GM12878 (cell line): ENCODE measurements at regions not wholly inside any gene's neighbourhood (a gene's known extent, or its start where the extent isn't known, plus 50 kb on each side); places are given as distances from the start of the nearest gene placed in this dataset.
"Not testable (repeated sequence)": the region's sequence is repeated elsewhere in the genome, so short reads cannot be mapped to it uniquely, and the experiment has no call there.

Experiments
- ATAC-seq: fragments of 200-7000 bp; cut with Tn5 transposase; 3 replicates; pipeline ENCODE4 v1.9.1; 2020; ENCODE audit warnings: mild to moderate bottlenecking, moderate library complexity
- BruUV-seq: library from RNA; stranded (reverse); fragments of 400-500 nt; replicated peaks from 2 replicates; lab custom pipeline; 2021; lab: Mats Ljungman, UMichigan
- CTCF ChIA-PET: fragments of 300-600 bp; sonication (Branson Sonifier 250); formaldehyde crosslinking; extraction: SDS; loops from one replicate; lab custom pipeline; 2021; ENCODE audit warnings: inconsistent platforms; lab: Yijun Ruan, JAX
- POLR2A ChIA-PET: fragments of 350-600 bp; formaldehyde crosslinking; extraction: SDS; loops from one replicate; lab custom pipeline; 2021; ENCODE audit warnings: inconsistent platforms; lab: Charles Lee
- RAD21 ChIA-PET: fragments of 300-600 bp; sonication (Branson Sonifier 250); formaldehyde crosslinking; loops from one replicate; lab custom pipeline; 2023; ENCODE audit warnings: antibody characterized with exemption; ENCODE audit not compliant: unreplicated experiment; lab: Charles Lee
- SMC1A ChIA-PET: fragments of 300-600 bp; sonication (Branson Sonifier 250); formaldehyde crosslinking; loops from one replicate; lab custom pipeline; 2023; ENCODE audit not compliant: unreplicated experiment, uncharacterized antibody; lab: Charles Lee
- DNase-seq: peaks from one replicate; pipeline ENCODE4 v3.0.0-alpha.2; 2011; ENCODE audit warnings: low read depth, low spot score
- FAIRE-seq: peaks from 3 replicates; lab custom pipeline; 2011; peaks lifted over from hg19 to GRCh38; lab: Jason Lieb, UNC
- H2AFZ ChIP-seq: 2 replicates; pipeline ENCODE4 v1.6.0; 2011; ENCODE audit warnings: low read depth, low read length, control low read depth; ENCODE audit not compliant: control insufficient read depth
- H3K27ac ChIP-seq: 2 replicates; pipeline ENCODE4 v1.5.1; 2011; ENCODE audit warnings: control low read depth; ENCODE audit not compliant: control insufficient read depth, insufficient read depth
- H3K27me3 ChIP-seq, 2 experiments: replicated peaks in 1 of 2; 2 replicates each; pipeline versions ENCODE4 v1.6.0 to v1.6.1; 2011; ENCODE audit warnings: low read length in 1 of 2; ENCODE audit not compliant: control insufficient read depth in 2 of 2, insufficient read depth in 2 of 2
- H3K36me3 ChIP-seq, 2 experiments: 2 replicates each; pipeline ENCODE4 v1.5.1; 2011; ENCODE audit warnings: low read length in 1 of 2; ENCODE audit not compliant: control insufficient read depth in 2 of 2, insufficient read depth in 2 of 2
- H3K4me1 ChIP-seq: 2 replicates; pipeline ENCODE4 v1.6.1; 2011; ENCODE audit warnings: mild to moderate bottlenecking, low read length, moderate library complexity, mixed read lengths; ENCODE audit not compliant: control insufficient read depth, insufficient read depth
- H3K4me2 ChIP-seq: 2 replicates; pipeline ENCODE4 v1.6.0; 2011; ENCODE audit warnings: control low read depth; ENCODE audit not compliant: control insufficient read depth, insufficient read depth
- H3K4me3 ChIP-seq: fragments of 200-600 bp; sonication (generic); 2 replicates; pipeline ENCODE4 v1.5.1; 2016
- H3K79me2 ChIP-seq: 2 replicates; pipeline ENCODE4 v1.6.0; 2011; ENCODE audit warnings: low read length; ENCODE audit not compliant: control insufficient read depth, insufficient read depth
- H3K9ac ChIP-seq: 2 replicates; pipeline ENCODE4 v1.8.0; 2011; ENCODE audit warnings: low read length, control low read depth, mixed read lengths; ENCODE audit not compliant: control insufficient read depth, insufficient read depth
- H3K9me3 ChIP-seq: replicated peaks from 3 replicates; pipeline ENCODE4 v1.5.1; 2011; ENCODE audit warnings: mild to moderate bottlenecking, low read length; ENCODE audit not compliant: control insufficient read depth, insufficient read depth
- H4K20me1 ChIP-seq: 2 replicates; pipeline ENCODE4 v1.6.0; 2011; ENCODE audit not compliant: control insufficient read depth, insufficient read depth
- ATF7 ChIP-seq: fragments of 450-650 bp; IDR thresholded peaks from 2 replicates; pipeline ENCODE4 v1.6.1; 2016; ENCODE audit warnings: low read depth, mild to moderate bottlenecking
- WGBS: methylation state at CpG from one replicate; pipeline ENCODE4 v1.1.6; 2016; ENCODE audit warnings: low lambda C conversion rate; ENCODE audit not compliant: insufficient replicate concordance, insufficient coverage; ENCODE audit errors: missing lambda C conversion rate; 5-methylcytosine and 5-hydroxymethylcytosine counted together
- in situ Hi-C: fragments of 300-500 bp; cut with MboI; formaldehyde crosslinking; loops from 9 replicates; pipeline ENCODE4 v1.14.3; 2018; ENCODE audit warnings: mixed read lengths
- intact Hi-C: fragments of 100-400 bp; cut with micrococcal nuclease; formaldehyde crosslinking; loops from one replicate; pipeline ENCODE4 v1.14.2; 2022; ENCODE audit not compliant: unreplicated experiment

DNA sequence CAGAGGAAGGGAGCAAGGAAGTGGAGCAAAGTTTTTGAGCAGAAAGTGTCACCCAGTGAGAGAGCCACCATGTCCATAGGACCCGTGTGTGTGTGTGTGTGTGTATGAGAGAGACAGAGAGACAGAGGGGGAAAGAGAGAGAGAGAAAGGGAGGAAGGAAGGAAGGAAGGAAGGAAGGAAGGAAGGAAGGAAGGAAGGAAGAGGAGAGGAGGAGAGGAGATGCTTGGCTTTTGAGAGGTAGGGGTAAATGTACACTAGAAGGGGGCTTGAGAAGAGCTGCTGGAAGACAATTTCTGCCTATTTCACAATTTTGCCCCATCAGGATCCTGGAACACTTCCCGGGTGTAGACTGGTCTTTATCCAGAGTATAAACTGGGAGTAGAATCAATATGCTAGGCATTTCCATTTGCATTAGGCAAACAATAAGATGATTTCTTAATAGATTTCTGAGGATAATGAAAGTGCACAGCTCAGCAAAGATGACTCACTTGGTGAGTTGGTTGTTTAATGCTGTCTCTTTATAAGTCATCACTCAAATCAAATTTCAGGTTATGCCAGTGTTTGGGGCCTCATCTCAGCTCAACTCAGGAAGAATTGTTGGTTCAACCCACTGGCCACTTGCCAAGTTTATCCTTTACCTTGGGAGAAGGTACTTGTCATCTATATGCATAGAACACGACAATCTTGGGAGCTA is 70.0 kb upstream of the FAM13C start (continued):
- TF ChIP-seq ATF7 = no peak

DNA sequence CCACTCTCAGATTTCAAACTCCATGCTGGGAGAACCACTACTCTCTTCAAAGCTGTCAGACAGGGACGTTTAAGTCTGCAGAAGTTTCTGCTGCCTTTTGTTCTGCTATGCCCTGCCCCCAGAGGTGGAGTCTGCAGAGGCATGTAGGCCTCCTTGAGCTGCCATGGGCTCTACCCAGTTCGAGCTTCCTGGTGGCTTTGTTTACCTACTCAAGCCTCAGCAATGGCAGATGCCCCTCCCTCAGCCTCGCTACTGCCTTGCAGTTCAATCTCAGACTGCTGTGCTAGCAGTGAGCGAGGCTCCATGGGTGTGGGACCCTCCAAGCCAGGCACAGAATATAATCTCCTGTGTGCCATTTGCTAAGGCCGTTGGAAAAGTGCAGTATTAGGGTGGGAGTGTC is 51.4 kb upstream of the FAM13C start:
- POLR2A ChIA-PET, FAIRE-seq, H3K27me3 ChIP-seq, ATAC-seq, H3K36me3 ChIP-seq, H3K27ac ChIP-seq, H4K20me1 ChIP-seq, RAD21 ChIA-PET, H3K79me2 ChIP-seq, SMC1A ChIA-PET, in situ Hi-C loops, BruUV-seq, H3K4me2 ChIP-seq, H2AFZ ChIP-seq, intact Hi-C loops, CTCF ChIA-PET, H3K4me1 ChIP-seq, DNase-seq, H3K9ac ChIP-seq, H3K9me3 ChIP-seq, H3K4me3 ChIP-seq: not testable (repeated sequence)
- WGBS = 1% methylated on average over 5 of the region's 5 CpGs
